Erythroblast (primary cell): ENCODE measurements at regions not wholly inside any gene's neighbourhood (a gene's known extent, or its start where the extent isn't known, plus 50 kb on each side); places are given as distances from the start of the nearest gene placed in this dataset.

Source experiments
- DNase-seq, 2 experiments: peaks; one replicate each; lab custom pipeline; 2025; lab: John Stamatoyannopoulos, UW
- GATA1 ChIP-seq: IDR thresholded peaks from 2 replicates; pipeline ENCODE4 v1.6.1; 2011; ENCODE audit warnings: low read depth, mild to moderate bottlenecking, control low read depth, low read length, moderate library complexity
- POLR2A ChIP-seq: IDR thresholded peaks from 2 replicates; pipeline ENCODE4 v1.6.1; 2011; ENCODE audit warnings: mild to moderate bottlenecking, low read length

DNA sequence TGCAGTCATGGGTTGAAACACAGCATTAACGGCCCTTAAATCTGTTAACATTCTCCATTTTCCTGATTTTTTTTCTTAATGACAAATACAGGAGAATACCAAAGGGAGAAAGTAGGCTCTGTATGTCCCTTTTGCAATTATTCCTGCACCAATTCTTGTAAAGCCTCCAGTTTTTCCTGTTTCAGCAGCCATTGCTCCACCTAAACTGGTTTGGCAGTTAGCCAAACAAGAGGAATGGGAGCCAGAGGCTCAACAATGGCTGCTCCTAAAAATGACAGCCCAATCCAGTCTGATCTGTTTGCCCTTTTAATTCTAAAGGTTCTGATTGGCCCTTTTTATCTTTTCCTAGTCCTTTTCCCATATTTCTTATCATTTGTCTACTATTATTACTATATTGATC lies 284.2 kb upstream of the SGK1 start:
- TF ChIP-seq POLR2A, result no peak
- TF ChIP-seq GATA1, result no peak
- no peak for DNase-seq

DNA sequence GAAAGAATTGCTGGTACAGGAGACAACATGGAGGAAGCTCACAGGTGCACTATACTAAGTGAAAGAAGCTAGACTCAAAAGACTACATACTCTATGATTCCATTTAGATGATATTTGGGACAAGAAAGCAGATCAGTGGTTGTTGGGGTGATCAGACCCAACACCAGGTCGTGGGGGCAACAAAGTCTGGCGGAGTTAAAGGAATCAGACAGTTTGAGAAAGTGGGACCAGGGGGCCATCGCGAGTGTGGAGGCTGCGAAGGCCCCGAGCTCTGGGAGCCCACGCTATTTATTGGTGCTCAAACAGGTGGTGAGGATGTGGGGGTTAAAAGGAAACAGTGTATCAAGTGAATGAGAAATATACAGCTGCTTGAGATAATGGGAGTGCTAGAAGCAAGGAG lies 282.8 kb upstream of the SGK1 start:
- DNase-seq, result no peak
- no peak for TF ChIP-seq POLR2A
- TF ChIP-seq GATA1, result no peak

DNA sequence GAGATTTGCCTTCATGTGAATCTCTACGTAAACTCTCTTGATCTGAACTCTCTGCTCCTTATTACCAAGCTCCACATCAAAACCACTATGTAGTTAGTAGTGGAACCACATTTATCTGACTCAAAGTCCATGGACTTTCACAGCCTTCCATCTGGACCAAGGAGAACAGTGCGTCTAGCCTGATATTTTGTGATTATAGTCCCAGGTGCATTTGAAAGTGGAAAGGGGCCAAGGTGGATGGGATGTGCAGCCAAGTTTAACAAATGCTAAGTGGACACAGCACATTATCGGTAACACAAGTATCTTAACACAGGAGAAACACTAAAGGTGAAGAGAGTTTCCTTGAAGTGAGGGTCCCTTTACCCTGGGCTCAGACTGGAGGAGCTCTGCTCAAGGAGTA lies 281.2 kb upstream of the SGK1 start:
- DNase-seq, result no peak
- no peak for TF ChIP-seq POLR2A
- TF ChIP-seq GATA1, result no peak

DNA sequence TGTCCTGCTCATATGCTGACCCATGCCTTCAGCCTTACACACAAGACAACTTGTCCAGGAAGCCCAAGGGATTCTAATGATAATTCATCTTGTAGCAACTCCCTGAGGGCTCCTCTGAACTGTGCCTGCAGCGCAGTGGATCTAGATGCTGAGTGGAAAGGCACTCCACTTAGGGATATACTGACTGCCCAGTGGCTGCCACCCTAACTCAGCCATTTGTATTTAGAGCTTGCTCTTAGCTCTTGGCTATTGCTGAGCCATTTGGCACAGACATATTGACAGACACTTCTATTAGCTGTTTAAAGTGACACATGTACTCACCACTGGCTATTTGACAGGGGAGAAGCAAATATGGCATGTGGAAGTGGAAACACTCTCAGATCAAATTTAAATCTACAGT lies 278.3 kb upstream of the SGK1 start:
- no peak for DNase-seq
- no peak for TF ChIP-seq GATA1
- TF ChIP-seq POLR2A, result no peak

DNA sequence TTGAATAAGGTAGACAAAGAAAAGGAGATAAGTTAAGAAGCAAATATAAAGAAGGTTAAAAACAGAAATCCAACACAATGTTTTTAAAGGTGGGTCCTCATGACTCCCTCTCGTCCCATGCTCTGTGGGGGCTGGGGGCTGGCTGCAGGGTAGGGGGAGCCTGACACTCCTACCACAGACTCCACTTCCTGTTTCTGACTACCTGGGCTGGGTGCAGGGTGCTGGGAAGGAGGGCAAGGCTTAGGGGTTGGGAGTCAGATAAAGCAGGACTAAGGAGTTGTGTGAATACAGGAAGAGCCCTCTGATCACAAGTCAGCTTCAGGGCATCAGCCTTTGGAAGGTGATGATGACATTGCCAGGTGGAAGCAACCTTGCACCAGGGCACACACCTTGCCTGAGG lies 277.0 kb upstream of the SGK1 start:
- DNase-seq, result no peak
- no peak for TF ChIP-seq GATA1

DNA sequence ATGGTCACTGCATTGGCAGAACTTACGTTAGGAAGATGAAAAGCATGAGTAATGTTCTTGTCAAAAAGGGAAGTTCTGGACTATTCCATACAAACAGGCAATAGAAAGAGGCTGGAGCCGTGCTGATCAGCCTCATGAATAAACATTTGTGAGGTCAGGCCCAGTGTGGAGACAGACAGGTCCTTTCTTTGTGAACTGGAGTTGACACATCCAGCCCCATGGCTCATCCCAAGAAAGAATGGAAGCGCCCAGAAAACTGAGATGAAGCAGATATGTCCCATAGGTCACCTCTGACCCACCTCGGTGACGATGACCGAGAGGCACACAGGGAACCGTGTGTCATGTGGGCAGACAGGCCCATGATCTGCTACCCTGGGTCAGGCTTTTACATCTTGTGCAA lies 276.0 kb upstream of the SGK1 start:
- TF ChIP-seq POLR2A (no peak), GATA1 (no peak)
- no peak for DNase-seq

DNA sequence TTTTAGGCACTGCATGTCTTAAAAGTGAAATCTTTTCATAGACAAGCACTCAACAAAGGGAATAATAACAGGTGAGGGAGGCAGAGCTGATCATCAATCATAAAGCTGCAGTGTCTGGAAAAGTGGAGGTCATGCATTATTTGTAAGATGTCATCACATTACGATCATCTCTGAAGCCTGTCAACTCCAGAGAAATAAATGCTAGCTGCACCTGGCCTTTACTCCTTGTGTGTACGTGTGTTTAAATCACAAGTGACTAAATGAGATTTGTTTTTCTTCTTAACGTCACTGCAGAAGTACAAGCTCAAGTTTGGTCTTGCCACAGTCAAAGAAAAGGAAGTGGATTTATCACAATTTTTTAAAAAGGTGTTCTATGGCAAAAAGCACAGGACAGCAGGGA lies 275.5 kb upstream of the SGK1 start:
- TF ChIP-seq GATA1, result no peak
- TF ChIP-seq POLR2A, result no peak

DNA sequence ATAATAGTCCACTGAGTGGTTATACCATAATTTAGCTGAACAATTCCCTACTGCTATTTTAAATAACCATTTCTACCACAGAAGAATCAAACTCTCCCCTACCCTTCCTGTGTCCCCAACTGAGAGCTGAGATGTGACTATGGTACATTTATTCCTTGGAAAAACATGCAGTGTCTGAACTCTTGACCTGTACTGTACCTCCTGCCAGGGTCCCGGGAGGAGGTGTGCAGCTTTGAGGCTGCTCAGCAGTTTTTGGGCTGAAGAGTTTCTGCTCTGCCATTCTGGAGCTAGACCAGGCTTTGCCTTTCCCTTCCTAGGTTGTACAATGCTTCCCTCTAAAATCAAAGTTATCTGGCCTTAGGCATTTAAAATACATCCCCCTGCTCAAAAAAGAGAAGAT lies 275.1 kb upstream of the SGK1 start:
- DNase-seq, result no peak
- no peak for TF ChIP-seq GATA1
- no peak for TF ChIP-seq POLR2A

More for the DNA sequence above, 275.5 kb upstream of the SGK1 start:
- DNase-seq, result no peak

DNA sequence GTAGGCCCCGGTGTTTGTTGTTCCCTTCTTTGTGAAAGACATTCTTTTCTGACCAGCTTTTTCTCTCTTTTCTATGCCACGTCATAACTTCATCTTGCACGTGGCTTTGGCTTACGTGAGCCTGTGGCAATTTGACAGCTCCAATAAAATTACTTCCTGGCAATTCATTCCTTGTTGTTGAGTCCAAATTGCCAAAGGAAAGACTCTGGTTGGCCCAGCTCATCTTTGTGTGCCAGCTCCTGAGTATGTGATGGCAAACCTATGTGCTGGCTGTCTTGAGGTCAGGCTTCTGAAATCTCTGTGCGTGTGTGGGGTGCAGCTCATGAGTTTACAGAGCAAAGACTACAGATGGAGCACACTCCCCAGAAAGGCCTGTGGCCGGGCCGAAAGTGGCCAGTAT lies 272.5 kb upstream of the SGK1 start:
- no peak for TF ChIP-seq GATA1
- TF ChIP-seq POLR2A, result no peak
- no peak for DNase-seq

DNA sequence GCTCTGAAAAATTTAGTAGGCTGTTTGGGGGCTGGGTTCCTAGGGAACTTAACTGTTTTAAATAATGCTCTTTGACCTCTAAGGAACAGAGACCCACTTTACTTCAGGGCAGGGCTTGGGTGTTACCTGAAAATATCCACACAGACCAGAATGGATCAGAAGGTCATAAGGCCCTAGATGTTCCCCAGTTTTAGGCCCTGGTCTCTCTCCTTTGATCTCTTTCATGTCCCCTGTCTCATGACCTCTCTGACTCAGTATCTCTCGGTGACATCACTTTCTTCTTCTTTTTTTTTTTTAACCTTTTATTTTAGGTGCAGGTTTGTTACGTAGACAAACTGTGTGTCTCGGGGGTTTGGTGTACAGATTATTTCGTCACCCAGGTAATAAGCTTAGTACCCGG lies 272.1 kb upstream of the SGK1 start:
- no peak for DNase-seq
- TF ChIP-seq POLR2A (no peak), GATA1 (no peak)

DNA sequence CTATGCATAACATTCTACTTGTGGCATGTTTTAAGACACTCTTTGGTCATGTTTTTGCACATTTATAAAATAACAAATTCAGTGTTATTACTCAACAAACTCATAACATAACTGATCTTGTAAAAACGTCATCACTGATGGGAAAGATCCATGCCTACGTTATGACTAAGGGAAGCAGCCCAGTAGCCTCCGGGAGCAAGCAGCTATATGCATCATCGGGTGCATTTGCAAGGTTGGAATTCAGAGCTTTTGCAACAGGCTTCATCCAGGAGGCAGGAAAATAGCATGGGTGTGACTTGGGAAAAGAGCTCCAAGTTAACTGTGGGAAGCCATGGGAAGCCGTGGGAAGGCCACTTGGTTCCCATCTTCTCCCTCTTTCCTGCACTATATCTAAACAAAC lies 271.6 kb upstream of the SGK1 start:
- no peak for DNase-seq
- TF ChIP-seq GATA1 (no peak), POLR2A (no peak)

DNA sequence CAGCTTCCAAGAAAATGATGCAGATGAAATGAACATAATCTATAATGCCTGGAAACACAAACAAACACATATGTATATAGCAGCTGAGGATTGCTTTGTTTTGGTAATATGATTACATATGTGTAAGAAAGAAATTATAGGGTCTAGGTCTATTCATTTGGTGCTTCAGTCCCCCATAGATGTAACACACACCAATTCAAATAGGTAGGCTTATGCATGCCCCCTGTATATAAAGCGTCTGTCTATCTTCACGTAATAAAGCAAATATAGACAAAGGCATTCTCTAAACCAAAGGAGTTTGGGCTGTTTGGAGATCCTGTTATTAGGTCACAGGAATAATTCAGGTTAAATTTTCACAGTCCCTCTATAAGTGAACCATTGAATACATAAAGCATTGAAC lies 270.4 kb upstream of the SGK1 start:
- no peak for TF ChIP-seq GATA1
- no peak for TF ChIP-seq POLR2A
- no peak for DNase-seq

DNA sequence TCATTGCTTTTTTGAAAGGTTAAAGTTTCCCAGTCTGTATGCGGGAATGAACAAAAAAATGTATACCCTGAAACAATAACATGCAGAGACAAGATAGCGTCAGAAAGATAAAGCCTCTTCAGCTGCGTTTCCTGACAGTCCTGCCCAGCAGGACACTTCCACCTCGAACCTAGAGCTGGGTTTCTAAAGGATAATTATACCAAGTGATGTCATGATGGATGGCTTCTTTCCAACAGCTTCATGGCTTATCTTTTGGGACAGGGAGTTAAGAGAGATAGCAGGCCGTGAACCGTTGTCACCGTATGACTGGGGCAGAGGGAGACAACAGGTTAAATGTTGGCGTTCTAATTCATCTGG lies 267.6 kb upstream of the SGK1 start:
- TF ChIP-seq GATA1, result no peak
- TF ChIP-seq POLR2A, result no peak
- peak; percentile 70 to 81 for DNase-seq

DNA sequence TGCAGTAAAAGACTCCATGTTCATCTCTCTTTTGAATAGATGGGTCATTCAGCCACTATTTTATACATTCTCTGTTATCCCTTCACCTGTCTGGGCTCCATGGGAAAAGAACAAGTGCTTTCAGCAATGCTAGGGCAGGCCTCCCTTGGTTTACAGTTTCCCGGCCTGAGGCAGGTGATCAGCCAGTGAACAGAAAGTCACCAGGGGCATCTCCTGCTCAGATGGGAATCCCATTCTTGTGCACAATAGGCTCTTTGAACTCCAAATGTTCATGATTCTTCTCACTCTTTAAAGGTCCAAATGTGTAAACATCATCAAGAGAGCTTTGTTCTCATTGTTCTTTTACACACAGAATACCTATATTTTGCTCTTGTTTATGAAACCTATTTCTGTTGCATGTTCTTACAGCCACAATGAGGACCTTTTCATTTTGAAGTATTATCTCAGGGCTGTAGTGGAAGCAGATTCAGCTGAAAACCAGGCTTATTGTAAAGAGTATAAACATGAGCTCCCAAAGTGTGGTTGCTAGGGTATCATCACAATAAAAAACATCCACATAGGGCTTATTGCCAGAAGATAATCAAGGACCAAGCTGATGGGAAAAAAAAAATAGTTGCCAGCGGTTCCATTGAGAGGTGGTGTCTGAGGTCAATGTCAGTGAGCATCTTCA lies 267.1 kb upstream of the SGK1 start:
- peak; percentile 34 to 44 for DNase-seq
- TF ChIP-seq POLR2A (no peak), GATA1 (no peak)

DNA sequence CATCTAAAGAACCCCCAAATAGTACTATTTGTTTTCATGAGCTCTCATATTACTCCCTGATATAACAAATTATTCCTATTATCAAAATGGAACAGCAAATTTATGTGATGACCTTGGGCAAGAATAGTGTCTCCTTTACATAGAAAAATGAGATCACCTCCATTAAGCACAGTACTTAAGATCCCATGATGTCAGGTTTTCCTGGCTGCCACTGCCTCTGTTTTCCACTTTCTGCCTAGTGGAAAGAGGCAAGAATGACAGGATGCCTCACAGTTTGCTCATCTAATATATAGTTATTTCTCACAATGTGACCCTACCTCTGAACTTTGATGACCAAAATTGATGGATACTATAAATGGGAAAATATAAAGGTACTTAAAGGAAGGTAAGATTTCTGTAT lies 260.1 kb upstream of the SGK1 start:
- no peak for TF ChIP-seq POLR2A
- no peak for TF ChIP-seq GATA1
- no peak for DNase-seq
